ENCODE measurements at regions not wholly inside any gene's neighbourhood (a gene's known extent, or its start where the extent isn't known, plus 50 kb on each side); places are given as distances from the start of the nearest gene placed in this dataset.

GRCh38 chr13:111612886-111613285 is 292.4 kb downstream of the TEX29 start:
- TF ChIP-seq CTCF (conservative IDR thresholded peaks at IDR 0.05; ENCODE audit: low read length): no peak
- no peak for TF ChIP-seq EZH2phosphoT487 (IDR thresholded peaks at IDR 0.05; ENCODE audit: borderline replicate concordance, low read depth, low read length)
